ENCODE measurements at regions not wholly inside any gene's neighbourhood (a gene's known extent, or its start where the extent isn't known, plus 50 kb on each side); places are given as distances from the start of the nearest gene placed in this dataset.

GRCh38 chrX:155718972-155719586, 106.3 kb upstream of the TMLHE start:
- Histone ChIP-seq H3K4me1 (ENCODE audit: control insufficient read depth in 1 of 2, insufficient read depth in 1 of 2, low read depth in 1 of 2, low read length in 1 of 2) (no peaks in the 10 kb centered on the region), H3K4me3 (ENCODE audit: low read depth in 1 of 2, low read length in 1 of 2) (no peak overlapping the region), H3K36me3 (no peaks in the 10 kb centered on the region), H3K9me3 (no peaks in the 10 kb centered on the region), H3K27me3 (no peaks in the 10 kb centered on the region), H3K27ac (no peak overlapping the region)
- TF ChIP-seq CTCF (IDR thresholded peaks at IDR 0.05): no peak

GRCh38 chrX:155715141-155715540, 102.4 kb upstream of the TMLHE start:
- Histone ChIP-seq H3K36me3 (no peaks in the 10 kb centered on the region), H3K27me3 (no peaks in the 10 kb centered on the region), H3K4me1 (ENCODE audit: control insufficient read depth in 1 of 2, insufficient read depth in 1 of 2, low read depth in 1 of 2, low read length in 1 of 2) (no peaks in the 10 kb centered on the region), H3K9me3 (no peaks in the 10 kb centered on the region), H3K27ac (no peak overlapping the region), H3K4me3 (ENCODE audit: low read depth in 1 of 2, low read length in 1 of 2) (no peak overlapping the region)
- TF ChIP-seq CTCF (IDR thresholded peaks at IDR 0.05): no peak

- no peak overlapping the region for H3K27ac ChIP-seq
- TF ChIP-seq CTCF (IDR thresholded peaks at IDR 0.05): no peak
These were observed 82.7 kb upstream of the TMLHE start for GRCh38 chrX:155695419-155695818.

GRCh38 chrX:155694649-155695048, 81.9 kb upstream of the TMLHE start:
- Histone ChIP-seq H3K27me3 (no peaks in the 10 kb centered on the region), H3K4me1 (ENCODE audit: control insufficient read depth in 1 of 2, insufficient read depth in 1 of 2, low read depth in 1 of 2, low read length in 1 of 2) (no peaks in the 10 kb centered on the region), H3K9me3 (no peaks in the 10 kb centered on the region), H3K4me3 (ENCODE audit: low read depth in 1 of 2, low read length in 1 of 2) (no peak overlapping the region), H3K36me3 (no peaks in the 10 kb centered on the region), H3K27ac (no peak overlapping the region)
- TF ChIP-seq CTCF (IDR thresholded peaks at IDR 0.05): no peak

More at GRCh38 chrX:155695419-155695818, 82.7 kb upstream of the TMLHE start:
- Histone ChIP-seq H3K9me3 (no peaks in the 10 kb centered on the region), H3K27me3 (no peaks in the 10 kb centered on the region), H3K36me3 (no peaks in the 10 kb centered on the region), H3K4me3 (ENCODE audit: low read depth in 1 of 2, low read length in 1 of 2) (no peak overlapping the region), H3K4me1 (ENCODE audit: control insufficient read depth in 1 of 2, insufficient read depth in 1 of 2, low read depth in 1 of 2, low read length in 1 of 2) (no peaks in the 10 kb centered on the region)

- no peaks in the 10 kb centered on the region for H3K36me3 ChIP-seq
- no peak for TF ChIP-seq CTCF (IDR thresholded peaks at IDR 0.05)
- H3K4me3 ChIP-seq (ENCODE audit: low read depth in 1 of 2, low read length in 1 of 2): no peak overlapping the region
- no peaks in the 10 kb centered on the region for H3K9me3 ChIP-seq
- H3K27me3 ChIP-seq: no peaks in the 10 kb centered on the region
- H3K4me1 ChIP-seq (ENCODE audit: control insufficient read depth in 1 of 2, insufficient read depth in 1 of 2, low read depth in 1 of 2, low read length in 1 of 2): no peaks in the 10 kb centered on the region
- H3K27ac ChIP-seq: no peak overlapping the region
These were observed 70.1 kb upstream of the TMLHE start for GRCh38 chrX:155682834-155683233.

Data from neutrophil (primary cell).